Muscle of leg (tissue), 3 donors: ENCODE measurements at regions not wholly inside any gene's neighbourhood (a gene's known extent, or its start where the extent isn't known, plus 50 kb on each side); places are given as distances from the start of the nearest gene placed in this dataset.

ENCODE experiments used
- DNase-seq: peaks from one replicate; pipeline ENCODE4 v3.0.0; 2013
- H3K27ac ChIP-seq: one replicate; pipeline ENCODE4 v1.5.1; 2013; ENCODE audit warnings: mild to moderate bottlenecking, low read length, control low read depth
- H3K27me3 ChIP-seq: one replicate; pipeline ENCODE4 v1.6.1; 2013; ENCODE audit warnings: low read length; ENCODE audit not compliant: control insufficient read depth, insufficient read depth
- H3K36me3 ChIP-seq: one replicate; pipeline ENCODE4 v1.6.1; 2013; ENCODE audit warnings: low read length; ENCODE audit not compliant: control insufficient read depth, insufficient read depth
- H3K4me1 ChIP-seq: one replicate; pipeline ENCODE4 v1.6.1; 2013; ENCODE audit warnings: low read length; ENCODE audit not compliant: control insufficient read depth, insufficient read depth
- H3K4me3 ChIP-seq: one replicate; pipeline ENCODE4 v1.5.1; 2013; ENCODE audit warnings: low read length, control low read depth
- H3K9me3 ChIP-seq: replicated peaks from 2 replicates; pipeline ENCODE4 v1.6.1; 2013; ENCODE audit warnings: low read depth, low read length; ENCODE audit not compliant: control insufficient read depth
- WGBS: methylation state at CpG from one replicate; pipeline ENCODE4 v1.1.5; 2013; ENCODE audit warnings: missing lambda C conversion rate; ENCODE audit not compliant: insufficient coverage; 5-methylcytosine and 5-hydroxymethylcytosine counted together

- no peaks in the 10 kb centered on the region for H3K4me1 ChIP-seq
- peaks cover 6% of the 10 kb centered on the region for H3K9me3 ChIP-seq
- H3K27ac ChIP-seq, result no peak overlapping the region
- no peak for DNase-seq
- H3K4me3 ChIP-seq, result no peak overlapping the region
- H3K36me3 ChIP-seq, result no peaks in the 10 kb centered on the region
- H3K27me3 ChIP-seq, result no peaks in the 10 kb centered on the region
Observed at GRCh38 chr6:112450663-112451062, 103.5 kb downstream of the RFPL4B start.

- DNase-seq, result peak; percentile 48
- no CpG with 5 or more reads among the region's 1 CpG for WGBS
- Histone ChIP-seq H3K9me3 (no peaks in the 10 kb centered on the region), H3K4me3 (no peak overlapping the region), H3K27me3 (no peaks in the 10 kb centered on the region), H3K4me1 (no peaks in the 10 kb centered on the region), H3K27ac (no peak overlapping the region), H3K36me3 (no peaks in the 10 kb centered on the region)
Observed at GRCh38 chr6:112457886-112458285, 110.8 kb downstream of the RFPL4B start.

- DNase-seq, result no peak
- no peak overlapping the region for H3K27ac ChIP-seq
- no peaks in the 10 kb centered on the region for H3K27me3 ChIP-seq
- no peaks in the 10 kb centered on the region for H3K36me3 ChIP-seq
- no peaks in the 10 kb centered on the region for H3K4me1 ChIP-seq
- H3K4me3 ChIP-seq, result no peak overlapping the region
- no peaks in the 10 kb centered on the region for H3K9me3 ChIP-seq
- no CpG with 5 or more reads among the region's 2 CpGs for WGBS
Observed at GRCh38 chr6:112459758-112460304, 112.7 kb downstream of the RFPL4B start.

- Histone ChIP-seq H3K27ac (no peak overlapping the region), H3K4me1 (no peaks in the 10 kb centered on the region), H3K27me3 (no peaks in the 10 kb centered on the region), H3K4me3 (no peak overlapping the region), H3K36me3 (no peaks in the 10 kb centered on the region), H3K9me3 (no peaks in the 10 kb centered on the region)
- WGBS, result 45% methylated on average over 6 of the region's 8 CpGs
- no peak for DNase-seq
Observed at GRCh38 chr6:112464901-112465665, 118.0 kb downstream of the RFPL4B start.

- H3K27ac ChIP-seq, result no peak overlapping the region
- H3K4me1 ChIP-seq, result no peaks in the 10 kb centered on the region
- no peaks in the 10 kb centered on the region for H3K9me3 ChIP-seq
- H3K4me3 ChIP-seq, result no peak overlapping the region
- no peak for DNase-seq
- H3K36me3 ChIP-seq, result no peaks in the 10 kb centered on the region
- H3K27me3 ChIP-seq, result no peaks in the 10 kb centered on the region
- WGBS, result no CpG with 5 or more reads among the region's 1 CpG
Observed at GRCh38 chr6:112466373-112467151, 119.4 kb downstream of the RFPL4B start.

GRCh38 chr6:112468359-112468758, 121.2 kb downstream of the RFPL4B start:
- Histone ChIP-seq H3K4me3 (no peak overlapping the region), H3K27me3 (no peaks in the 10 kb centered on the region), H3K27ac (no peak overlapping the region), H3K4me1 (no peaks in the 10 kb centered on the region), H3K9me3 (no peaks in the 10 kb centered on the region), H3K36me3 (no peaks in the 10 kb centered on the region)
- no peak for DNase-seq
- WGBS, result no CpG with 5 or more reads among the region's 3 CpGs

GRCh38 chr6:112469306-112469705, 122.2 kb downstream of the RFPL4B start:
- Histone ChIP-seq H3K9me3 (no peaks in the 10 kb centered on the region), H3K36me3 (no peaks in the 10 kb centered on the region), H3K27ac (no peak overlapping the region), H3K4me1 (no peaks in the 10 kb centered on the region), H3K4me3 (no peak overlapping the region), H3K27me3 (no peaks in the 10 kb centered on the region)
- WGBS, result no CpG with 5 or more reads among the region's 2 CpGs
- no peak for DNase-seq

- Histone ChIP-seq H3K27me3 (no peaks in the 10 kb centered on the region), H3K9me3 (no peaks in the 10 kb centered on the region), H3K4me1 (no peaks in the 10 kb centered on the region), H3K4me3 (no peak overlapping the region), H3K27ac (no peak overlapping the region), H3K36me3 (no peaks in the 10 kb centered on the region)
- 92% methylated on average over 2 of the region's 4 CpGs for WGBS
- no peak for DNase-seq
Observed at GRCh38 chr6:112470376-112470775, 123.2 kb downstream of the RFPL4B start.

GRCh38 chr6:112470950-112471349, 123.8 kb downstream of the RFPL4B start:
- DNase-seq, result no peak
- Histone ChIP-seq H3K36me3 (no peaks in the 10 kb centered on the region), H3K4me3 (no peak overlapping the region), H3K9me3 (no peaks in the 10 kb centered on the region), H3K27me3 (no peaks in the 10 kb centered on the region), H3K4me1 (no peaks in the 10 kb centered on the region), H3K27ac (no peak overlapping the region)
- no CpG with 5 or more reads among the region's 1 CpG for WGBS

- DNase-seq, result no peak
- Histone ChIP-seq H3K4me1 (no peaks in the 10 kb centered on the region), H3K9me3 (no peaks in the 10 kb centered on the region), H3K36me3 (no peaks in the 10 kb centered on the region), H3K27ac (no peak overlapping the region), H3K27me3 (no peaks in the 10 kb centered on the region), H3K4me3 (no peak overlapping the region)
Observed at GRCh38 chr6:112475083-112475482, 128.0 kb downstream of the RFPL4B start.
